Activated CD4-positive, alpha-beta T cell treated with anti-CD3 and anti-CD28 coated beads for 1 hour (primary cell): ENCODE measurements at regions not wholly inside any gene's neighbourhood (a gene's known extent, or its start where the extent isn't known, plus 50 kb on each side); places are given as distances from the start of the nearest gene placed in this dataset.

ENCODE experiments used
- DNase-seq: peaks from one replicate; pipeline ENCODE4 v3.0.0-alpha.2; 2020

DNA sequence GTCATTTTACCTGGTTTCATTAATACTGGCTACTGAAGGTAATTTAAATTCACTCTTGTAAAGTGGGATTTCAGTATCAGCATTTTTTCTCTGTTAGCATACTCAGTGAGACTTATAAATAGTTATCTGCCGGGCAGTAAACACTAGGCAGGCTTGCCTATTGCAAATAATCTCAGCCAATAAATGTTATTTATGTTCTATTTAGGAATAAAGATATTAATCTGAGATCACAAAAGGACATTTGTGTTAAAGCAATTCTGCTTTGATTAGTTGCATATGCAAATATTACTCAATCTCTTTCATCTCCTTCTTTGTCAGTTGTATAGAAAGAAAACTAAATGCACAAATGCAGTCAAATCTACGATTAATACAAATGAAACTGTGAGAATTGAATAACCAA lies 827.8 kb downstream of the TLE4 start:
- no peak for DNase-seq

DNA sequence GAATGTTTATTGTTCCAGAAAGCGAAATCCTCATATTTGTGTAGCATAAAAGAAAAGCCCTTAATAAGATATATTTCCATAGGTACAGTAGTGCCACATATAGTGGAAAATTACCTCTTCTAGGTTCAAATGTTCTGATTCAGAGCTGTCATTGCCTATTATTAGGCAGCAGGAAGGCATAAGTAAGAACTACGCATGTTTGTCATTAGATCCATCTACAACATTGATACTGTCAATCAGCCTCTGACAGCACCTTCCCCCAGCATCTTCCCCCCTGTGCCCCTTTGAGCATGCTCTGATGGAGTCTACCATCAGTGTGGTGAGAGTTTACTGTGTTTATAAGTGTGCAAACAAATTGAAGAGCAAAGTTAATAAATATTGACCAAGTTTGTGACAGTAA lies 816.1 kb downstream of the TLE4 start:
- DNase-seq: no peak

DNA sequence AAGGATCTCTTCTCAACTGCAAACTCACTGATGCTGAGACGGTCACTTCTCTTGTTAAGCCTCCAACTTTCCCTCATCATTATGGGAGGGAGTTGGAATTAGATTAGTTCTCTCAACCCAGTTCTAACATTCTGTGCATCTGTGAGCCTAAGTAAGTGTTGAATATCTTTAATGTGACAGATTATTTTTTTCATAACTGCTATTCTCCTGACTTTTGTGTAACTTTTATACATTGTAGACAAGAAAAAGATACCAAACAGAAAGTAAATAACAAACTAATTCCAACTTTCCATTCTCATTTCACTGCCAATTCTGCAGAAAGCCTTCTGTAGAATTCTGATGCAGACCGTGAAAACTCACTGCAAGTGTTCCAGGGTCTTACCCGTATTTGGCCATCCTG lies 813.5 kb downstream of the TLE4 start:
- DNase-seq: no peak

DNA sequence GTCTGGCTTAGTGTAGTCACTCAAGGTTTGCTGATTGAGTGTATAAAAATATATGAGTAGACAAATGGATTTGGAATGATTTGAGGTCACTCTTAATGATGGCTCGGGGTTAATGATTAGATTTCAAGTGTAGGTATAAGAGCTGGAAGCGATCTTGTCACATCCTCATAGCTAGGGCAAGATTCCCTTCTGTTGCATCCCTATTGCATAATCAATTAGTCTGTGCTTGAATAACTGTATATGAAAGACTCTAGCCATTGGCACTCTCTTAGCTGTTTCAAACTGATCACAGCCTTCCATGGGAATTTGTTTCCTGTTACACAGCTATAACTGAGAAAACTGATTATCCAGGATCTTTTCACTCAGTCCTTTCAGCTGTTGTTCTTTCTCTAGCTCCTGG lies 811.6 kb downstream of the TLE4 start:
- DNase-seq: no peak

DNA sequence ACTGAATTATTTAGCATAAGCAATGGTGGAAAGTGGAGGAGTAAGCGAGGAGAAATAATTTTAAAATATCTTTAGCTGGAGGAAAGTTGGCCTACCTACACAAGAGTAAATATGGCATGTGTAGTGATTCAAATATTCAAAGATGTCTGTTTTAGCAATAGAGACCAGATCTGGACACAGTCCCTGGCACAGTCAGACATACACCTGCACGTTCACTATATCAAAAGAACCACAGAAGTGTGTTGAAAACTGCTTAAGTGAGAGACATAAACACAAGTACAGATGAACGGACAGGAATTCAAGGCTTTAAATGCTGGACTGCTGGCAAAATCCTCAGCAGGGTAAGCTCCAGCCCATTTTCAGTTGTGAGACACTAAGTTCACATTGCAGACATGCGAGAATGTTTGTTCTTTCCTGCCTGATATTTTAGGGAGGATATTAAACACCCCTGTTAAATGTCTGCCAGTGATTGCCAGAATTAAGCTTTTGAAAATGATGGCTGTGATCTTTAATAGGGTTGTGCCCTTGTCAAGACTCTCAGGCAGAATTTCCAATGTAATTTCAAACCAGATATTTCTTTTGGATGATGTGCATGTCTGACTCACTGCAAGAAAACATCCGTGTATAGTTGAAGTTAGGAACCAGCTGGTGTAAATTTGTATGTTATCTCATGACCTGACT lies 810.6 kb downstream of the TLE4 start:
- no peak for DNase-seq

DNA sequence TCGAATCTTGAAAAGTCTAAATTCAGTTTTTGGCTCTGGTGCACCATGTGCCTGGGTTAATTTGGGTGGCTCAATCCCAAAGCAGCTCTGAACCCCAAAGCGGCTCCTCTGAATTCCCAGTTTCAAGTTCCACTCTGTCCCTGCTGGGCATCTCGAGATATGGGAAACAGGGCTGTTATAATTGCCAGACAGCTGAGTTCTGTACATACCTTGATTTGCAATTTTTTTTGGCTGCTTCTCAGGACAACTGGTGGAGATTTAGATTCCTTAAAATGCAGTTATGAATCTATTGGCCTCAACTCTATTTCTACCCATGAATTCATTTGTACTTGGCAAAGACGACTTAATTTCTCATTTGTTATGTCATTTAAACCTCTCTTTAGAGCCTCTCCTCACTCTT lies 808.5 kb downstream of the TLE4 start:
- DNase-seq: no peak

DNA sequence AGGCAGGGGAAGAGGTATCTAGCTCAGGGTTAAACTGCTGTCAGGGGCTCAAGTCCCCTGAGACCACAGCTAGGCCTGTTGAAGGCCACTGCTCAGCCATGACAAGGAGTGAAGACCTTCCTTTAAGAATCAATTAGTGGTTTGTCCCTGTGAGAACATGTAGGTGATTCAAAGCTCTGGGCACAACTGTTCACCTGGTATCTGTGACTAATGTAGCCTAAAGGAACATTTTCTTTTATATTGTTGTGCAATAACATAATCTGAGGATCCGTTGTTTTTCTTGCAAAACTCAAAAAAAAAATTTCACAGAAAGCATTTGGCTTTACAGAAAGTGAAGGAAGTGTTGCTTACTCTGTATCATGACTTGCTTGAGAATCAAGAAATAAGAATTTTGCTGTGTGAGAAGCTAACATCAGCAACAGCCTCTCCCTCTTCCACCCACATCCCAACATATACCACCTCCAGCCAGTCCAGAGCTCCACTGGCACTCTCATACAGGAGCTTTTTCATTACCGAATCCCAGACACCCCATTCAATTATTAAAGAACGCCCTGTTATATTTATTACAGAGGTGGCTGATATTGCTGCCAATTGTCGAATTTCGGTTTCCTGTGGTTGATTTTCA lies 807.0 kb downstream of the TLE4 start:
- no peak for DNase-seq

DNA sequence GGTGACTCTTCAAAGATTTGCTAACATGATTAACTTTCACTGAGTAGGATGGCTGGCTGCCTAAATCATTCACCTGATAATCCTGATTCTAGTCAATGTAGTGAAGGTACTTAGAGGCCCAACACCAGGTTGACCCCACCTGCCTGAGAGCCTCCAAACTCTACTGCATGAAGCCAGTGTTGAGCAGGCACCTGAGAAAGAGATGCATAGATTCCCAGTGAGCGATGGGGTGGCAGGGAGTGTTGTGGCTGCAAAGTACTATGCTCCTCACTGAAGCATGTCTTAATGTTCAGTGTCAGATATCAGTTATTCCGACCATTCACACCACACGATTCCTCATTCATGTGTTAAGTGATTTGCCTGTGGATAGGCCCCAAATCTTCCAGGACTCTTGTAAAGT lies 804.4 kb downstream of the TLE4 start:
- DNase-seq: no peak

DNA sequence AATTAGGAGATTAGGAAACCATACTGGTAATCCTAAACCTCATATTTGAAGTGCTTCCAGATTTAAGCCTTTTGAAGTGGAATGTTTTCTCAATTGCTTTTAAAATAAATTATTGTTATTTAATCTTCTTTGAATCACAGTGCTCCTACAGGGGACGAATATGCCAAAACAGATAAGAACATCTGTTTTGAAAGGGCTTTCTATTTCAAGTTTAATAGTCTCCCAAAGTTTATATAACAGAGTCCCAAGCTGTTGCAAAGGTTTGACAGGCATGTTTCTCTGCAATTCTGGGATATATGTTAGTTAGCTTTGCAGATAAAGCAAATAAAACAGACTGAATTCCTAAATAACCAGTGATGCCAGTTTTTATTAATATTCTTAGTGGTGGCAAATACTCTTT lies 803.7 kb downstream of the TLE4 start:
- no peak for DNase-seq

DNA sequence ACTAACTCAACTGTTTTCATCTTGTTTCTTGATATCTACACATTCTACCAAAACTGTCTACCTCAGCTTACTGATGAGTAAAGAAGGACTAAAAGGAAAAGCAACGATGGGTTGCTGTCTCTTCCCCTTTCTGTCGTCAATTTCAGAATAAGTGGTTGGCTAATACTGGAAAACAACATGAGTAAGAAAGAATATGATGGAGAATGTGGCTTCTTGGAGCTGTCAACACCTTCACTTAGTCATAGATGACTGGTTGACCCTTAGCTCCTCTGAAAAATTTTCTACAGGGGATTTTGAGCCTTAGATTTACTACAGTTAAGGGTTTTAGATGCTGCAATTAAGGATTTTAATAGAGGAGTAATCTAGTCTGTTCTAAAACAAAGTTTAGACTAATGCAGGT lies 797.9 kb downstream of the TLE4 start:
- no peak for DNase-seq

DNA sequence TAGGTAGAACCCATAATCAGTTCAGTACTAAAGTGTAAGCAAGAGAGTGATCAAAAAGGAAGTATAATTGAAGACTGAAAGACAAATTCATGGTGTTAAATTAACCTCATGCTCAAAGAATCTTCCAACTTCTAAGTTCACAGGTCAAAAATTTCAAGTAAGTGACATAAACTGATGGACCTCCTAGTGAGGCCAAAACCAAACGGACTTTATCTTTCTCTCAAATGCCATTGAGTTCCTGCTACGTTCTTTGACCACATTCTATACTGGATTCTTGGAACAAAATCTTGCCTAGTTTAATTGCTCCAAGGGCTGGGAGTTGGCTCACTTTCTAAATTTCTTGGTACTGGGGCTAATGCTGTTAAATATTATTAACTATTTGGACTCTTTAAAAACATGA lies 794.9 kb downstream of the TLE4 start:
- no peak for DNase-seq

DNA sequence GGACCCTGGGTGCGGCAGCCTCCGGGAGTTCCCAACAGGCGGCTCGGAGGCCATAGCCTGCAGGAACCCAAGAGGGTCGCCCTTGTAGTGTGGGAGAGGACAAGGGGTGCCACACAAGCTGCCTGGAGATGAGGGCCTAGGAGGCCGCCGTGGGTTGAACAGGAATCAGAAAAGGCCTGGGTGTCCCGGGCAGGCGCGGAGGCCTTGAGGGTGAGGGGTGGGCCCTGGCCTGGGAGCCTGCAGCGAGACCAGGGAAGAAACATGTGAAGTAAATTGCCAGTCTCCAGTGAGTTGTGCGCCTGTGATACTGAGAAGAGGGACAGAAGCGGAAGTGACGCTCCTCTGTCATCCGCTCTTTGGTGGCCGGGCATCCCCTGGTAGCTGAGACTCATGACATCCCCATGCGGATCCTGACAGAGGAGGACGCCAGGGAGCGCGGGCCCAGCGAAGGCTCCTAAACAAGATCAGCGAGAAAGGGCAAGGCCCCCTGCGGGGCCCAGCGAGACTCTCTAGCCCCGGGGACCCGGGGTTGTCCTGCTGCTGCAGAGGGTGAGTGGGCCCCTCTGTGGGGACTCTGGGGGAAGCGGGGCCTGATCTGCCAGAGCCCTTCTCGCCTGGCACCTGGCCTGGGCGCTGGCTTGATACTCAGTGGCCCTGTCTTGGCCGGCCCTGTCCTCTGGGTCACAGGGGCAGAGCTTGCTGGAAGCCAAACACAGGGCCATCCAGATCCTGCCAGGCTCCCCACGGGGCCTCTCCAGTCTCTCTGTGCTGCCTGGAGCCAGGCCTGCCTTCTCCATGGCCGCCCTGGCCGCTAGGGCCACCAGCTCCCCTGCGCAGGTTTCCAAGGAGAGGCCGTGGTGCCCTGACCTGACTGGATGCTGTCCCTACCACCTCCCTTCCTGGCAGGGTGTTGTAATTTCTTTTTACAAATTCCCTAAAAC lies 788.4 kb downstream of the TLE4 start:
- no peak for DNase-seq

DNA sequence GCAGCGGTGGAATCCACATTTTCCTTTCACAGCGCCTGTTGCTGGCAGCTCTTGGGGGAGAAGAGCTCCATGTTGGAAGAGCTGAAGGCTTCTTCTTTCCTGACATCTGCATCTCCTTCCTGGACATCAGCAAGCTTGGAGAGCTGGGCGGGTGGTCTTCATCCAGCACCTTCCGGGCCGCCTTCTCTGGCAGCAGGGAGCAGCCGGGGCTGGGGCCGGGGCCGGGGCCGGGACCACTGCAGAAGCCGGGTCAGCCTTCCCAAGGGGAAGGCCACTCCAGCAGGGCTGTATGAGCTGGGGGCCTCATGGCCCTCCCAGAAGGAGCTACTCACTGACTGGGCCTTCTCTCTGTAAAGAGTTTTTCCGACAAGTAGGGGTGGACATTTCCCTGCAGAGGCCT lies 787.5 kb downstream of the TLE4 start:
- DNase-seq: no peak

DNA sequence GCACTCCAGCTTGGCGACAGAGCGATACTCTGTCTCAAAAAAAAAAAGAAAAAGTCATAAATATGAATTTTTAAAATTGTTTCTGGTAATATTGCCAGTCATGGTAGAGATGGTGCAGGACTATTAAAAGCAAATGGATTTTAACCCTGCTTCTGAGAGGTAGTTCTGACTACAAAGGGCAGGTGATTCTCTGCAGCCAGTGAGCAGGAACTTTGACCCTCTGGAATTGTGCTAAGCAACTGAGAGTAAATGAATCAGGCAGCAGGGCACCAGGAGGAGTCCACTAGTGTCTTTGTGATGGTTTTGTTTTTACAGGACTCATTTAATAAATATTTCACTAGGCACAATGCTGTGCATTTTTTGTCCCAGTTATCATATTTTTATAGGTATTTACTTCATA lies 781.2 kb downstream of the TLE4 start:
- DNase-seq: no peak

DNA sequence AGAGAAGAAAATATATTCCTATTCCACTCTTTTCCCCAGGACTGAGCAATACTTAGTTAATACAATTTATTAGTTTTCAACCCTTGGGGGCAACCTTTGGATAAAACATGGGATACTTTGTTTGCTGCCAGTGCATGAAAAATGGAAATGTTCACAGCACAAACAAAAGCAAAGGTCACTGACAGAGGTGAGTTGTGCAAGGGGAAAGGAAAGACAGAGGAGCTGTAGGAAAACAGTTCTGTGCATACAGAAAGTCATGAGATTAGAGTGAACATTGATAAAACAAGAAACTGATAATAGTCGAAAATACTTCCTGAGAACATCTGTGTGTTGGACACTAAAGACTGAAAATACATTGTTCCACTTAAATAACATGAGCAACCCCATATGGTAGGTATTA lies 779.8 kb downstream of the TLE4 start:
- DNase-seq: no peak

DNA sequence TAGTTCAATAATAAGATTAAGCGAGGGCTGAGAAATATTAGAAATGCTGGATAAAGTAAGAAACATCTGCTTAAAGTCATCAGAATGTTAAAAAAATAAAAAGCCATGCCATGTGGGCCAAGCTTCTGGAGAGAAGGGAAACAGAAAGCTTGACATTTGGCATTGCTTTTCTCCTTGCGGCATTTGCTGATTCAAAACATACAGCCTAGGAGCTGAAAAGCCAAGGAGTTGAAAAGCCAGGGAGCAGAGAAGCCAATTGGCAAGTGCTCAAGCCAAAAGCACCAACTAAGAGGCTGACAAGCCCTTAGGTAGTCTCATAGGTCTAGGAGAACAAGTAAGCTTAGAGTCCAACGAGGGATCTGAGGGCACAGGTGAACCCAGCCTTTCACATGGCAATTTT lies 754.3 kb downstream of the TLE4 start:
- no peak for DNase-seq

DNA sequence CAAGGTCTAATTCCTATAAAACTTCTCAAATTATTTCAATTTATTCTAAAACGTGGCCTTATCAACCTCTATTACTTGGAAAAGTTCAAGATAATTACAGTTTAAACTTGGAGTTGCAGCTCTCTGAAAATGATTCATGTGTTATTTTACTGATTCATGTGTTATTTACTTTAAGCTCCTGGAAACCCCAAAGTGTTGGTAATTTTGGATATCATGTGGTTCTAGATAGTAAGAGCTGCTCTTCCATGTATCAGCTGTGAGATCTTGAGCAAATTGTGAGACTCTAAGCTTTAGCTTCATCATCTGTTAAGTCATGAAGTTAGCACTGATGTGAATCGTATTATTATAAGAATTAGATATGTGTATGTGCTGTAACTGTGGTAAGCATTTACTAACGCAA lies 749.2 kb downstream of the TLE4 start:
- DNase-seq: no peak

DNA sequence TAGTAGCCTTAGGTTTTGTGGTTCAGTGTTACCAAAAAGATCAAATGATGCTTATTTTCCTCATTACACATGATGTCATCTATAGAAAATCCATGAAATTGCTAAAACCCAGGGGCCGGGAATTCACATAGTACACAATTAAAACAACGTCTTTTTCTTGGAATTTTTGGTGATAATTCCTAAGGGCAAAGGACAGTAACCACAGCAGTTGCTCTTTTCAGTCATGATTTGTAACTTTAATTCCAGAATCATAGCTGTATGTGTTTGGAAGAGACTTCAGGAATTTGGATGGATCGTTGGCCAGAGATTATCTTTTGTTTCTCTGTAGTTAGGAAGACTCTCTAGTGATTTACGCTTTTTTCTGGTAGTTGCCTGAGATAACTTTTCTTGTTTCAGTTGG lies 748.7 kb downstream of the TLE4 start:
- DNase-seq: no peak

DNA sequence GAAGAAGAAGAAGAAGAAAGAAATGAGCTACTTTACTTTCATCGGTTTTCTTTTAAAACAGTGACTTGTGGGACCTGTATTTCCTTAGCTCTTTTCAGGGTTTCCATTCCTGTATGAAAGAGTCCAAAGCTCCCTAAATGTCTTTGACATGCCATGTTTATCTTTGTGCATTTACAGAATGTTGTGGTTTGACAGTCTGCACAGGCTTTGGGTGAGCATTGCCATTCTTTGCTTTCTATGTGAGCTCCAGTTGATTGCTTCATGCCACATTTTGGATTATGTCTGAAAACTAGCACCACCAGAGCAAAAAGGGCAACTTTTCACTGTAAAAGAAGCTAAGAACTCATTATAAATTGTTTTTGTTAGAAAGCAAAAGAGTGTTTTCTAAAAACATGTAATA lies 733.4 kb downstream of the TLE4 start:
- no peak for DNase-seq

DNA sequence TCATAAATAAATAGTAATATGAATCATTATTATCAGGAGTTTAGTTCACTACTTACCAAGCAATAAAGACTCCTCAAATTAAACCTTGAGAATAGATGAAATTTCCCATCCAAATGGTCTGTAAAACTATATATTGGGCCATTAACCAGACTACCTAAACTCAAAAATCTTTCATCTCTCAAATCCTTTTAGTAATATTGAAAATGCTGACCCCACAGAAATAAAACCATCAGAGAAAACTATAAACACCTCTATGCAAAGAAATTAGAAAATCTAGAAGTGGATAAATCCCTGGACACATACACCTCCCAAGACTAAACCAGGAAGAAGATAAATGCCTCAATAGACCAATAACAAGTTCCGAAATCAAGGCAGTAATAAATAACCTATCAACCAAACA lies 723.2 kb downstream of the TLE4 start:
- DNase-seq: no peak

DNA sequence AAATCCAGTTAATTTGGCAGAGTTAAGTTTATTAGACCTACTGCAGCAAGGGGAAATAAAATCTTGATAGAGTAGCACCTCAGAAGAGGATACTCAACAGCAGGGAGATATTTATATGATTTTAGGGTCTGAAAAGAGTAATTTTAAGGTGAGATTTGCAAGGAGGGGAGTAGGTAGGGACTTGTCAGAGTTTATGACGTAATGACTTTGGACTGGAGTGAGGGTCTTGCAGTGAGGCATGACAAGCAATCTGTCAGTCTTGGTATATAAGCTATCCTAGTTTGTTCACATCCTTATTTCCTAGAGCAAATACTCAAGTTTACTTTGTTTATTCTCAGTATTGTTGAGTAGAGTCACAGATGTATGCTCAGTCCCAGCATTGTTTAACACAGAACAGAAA lies 722.6 kb downstream of the TLE4 start:
- no peak for DNase-seq

DNA sequence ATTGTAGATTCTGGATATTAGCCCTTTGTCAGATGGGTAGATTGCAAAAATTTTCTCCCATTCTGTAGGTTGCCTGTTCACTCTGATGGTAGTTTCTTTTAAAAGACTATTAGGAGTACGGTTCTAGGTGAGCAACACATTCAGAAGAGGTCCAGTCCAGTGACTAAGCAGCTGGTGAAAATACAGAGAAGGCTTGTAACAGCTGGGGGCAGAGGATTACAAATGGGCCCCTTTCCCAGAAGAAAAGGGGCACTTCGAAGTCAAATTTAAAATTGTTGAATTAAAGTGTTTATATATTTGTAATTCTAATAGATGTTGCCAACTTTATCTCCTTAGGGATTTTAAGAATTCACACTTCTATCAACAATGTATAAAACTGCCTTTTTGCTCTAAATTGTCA lies 720.5 kb downstream of the TLE4 start:
- no peak for DNase-seq

DNA sequence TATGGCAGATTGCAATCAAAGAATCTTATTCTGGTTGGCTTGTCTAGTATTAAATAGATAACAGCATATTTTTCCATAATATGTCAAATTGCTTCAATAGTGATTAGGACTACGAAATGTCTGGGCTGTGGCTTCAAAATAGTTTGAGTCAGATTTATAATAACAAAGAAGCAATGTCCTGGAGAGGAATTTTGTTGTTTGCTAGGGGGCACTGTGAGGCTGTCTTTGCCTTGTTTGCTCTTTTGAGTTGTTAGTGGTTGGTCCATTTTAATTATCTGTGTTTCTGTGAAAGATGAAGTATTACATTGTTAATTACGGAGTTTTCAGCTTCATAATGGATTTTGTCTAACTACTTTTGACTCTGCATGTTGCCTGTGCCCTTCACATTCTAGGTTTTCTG lies 713.6 kb downstream of the TLE4 start:
- DNase-seq: no peak

DNA sequence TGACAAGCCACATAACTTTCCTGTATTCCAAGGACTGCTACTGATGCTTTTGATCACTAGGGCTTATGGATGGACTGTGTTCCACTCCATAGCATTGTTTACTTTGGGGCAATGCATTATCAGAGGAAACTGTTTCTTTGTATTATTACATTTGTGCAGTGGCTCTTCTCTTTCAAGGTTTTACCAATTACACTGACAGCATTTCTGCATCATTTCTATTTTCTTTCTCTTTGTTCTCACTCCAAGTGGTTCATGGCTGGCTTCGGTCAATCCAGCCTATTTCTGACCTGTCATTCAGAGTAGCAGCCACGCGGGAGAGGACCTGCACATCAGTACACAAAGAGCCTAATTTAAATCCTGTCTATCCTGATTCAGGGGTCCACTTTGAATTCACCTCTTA lies 711.0 kb downstream of the TLE4 start:
- no peak for DNase-seq
